NCI-H226 (cell line): ENCODE measurements at regions not wholly inside any gene's neighbourhood (a gene's known extent, or its start where the extent isn't known, plus 50 kb on each side); places are given as distances from the start of the nearest gene placed in this dataset.
A peak's percentile ranks its signal among the peaks of the same experiment; 100 is the strongest.
"Not testable (repeated sequence)": the region's sequence is repeated elsewhere in the genome, so short reads cannot be mapped to it uniquely, and the experiment has no call there.

Experiments used
- DNase-seq: peaks from one replicate; pipeline ENCODE4 v3.0.0-alpha.2; 2015

DNA sequence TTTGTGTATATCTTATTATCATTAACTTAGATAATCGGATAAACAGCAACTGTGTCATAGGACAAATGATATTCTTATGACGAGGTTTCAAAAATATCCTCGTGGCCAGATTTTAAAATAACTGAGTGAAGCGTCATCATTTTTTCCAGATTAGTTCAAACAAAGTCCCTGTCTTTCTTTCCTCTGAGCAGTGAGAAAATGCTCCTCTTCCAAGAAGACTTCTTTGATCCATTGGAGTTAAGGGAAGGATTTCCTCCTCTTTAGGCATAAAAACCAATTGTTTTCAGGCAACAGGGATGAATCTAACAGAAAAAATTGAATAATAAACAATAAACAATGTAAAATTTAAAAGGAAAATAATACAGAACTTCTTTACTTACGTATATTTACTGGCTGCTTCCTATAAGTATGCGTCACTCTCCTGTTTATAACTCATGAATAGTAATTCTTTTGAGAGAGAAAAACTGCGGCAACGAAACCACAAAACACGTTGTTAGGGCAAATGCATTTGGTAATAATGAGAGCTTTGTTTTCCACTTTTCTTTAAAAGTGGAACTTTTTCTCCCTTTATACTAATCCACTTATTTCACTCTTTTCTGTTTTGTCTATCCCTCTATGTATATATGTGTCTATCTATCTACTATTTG, 419.4 kb upstream of the ONECUT1 start:
- DNase-seq = no peak

DNA sequence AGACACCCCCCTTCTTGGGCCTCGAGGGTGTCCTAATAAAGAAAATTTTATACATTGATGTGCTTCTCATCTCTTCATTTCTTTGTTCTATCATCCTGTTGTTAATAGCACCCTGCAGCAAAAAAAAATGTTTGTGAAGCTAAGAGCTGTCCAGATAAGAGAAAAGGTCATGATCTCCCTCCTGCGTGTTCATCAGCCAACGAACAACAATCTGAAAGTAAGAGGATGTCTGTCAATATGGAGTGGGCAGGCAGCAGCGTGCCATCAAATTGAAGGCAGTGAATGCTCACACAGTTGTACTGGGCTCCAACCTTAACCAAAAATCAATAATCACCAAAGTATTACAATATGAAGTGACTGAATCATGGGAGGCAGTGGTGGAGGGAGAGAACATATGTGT, 418.6 kb upstream of the ONECUT1 start:
- no peak for DNase-seq

DNA sequence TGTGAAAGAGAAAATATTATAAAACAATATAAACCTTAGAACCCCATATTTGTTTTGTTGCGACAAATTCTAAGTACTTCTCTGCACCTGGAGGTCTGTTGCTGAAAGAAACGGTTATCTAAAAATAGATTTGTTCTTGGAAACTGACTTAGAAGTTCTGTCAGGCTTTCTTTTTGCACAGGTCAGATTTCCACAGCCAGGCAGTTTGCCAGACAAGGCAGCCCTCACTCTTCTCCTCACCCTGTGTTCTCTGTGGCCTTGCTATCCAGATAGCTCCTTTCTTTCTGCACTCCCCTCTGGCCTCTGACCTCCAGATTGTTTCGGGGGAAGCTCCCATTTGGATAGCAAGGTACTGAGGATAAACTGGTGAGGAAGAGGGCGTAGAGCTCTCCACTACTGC, 413.3 kb upstream of the ONECUT1 start:
- DNase-seq = no peak

- no peak for DNase-seq
Measured at GRCh38 chr15:53202876-53203275, 412.7 kb upstream of the ONECUT1 start.

- peak; percentile 47 for DNase-seq
Measured at GRCh38 chr15:53197426-53197839, 407.3 kb upstream of the ONECUT1 start.

DNA sequence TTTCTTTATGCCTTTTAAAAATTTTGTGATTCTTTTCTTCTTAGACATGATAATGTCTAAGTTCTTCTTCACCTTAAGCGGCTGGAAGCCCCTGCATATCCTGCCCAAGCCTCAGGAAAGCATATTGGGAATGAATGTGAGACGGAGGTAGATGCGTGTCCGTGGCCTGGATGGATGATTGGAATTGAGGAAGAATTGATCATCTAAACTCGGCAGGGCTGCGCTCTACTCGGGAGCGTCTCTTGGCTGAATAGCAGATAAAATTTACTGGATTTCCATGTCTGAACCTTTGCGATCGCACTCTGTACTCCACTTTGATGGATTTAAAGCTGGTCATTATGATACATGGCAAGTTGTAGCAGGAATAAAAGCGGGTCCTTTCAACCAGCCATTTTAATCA, 406.7 kb upstream of the ONECUT1 start:
- no peak for DNase-seq

DNA sequence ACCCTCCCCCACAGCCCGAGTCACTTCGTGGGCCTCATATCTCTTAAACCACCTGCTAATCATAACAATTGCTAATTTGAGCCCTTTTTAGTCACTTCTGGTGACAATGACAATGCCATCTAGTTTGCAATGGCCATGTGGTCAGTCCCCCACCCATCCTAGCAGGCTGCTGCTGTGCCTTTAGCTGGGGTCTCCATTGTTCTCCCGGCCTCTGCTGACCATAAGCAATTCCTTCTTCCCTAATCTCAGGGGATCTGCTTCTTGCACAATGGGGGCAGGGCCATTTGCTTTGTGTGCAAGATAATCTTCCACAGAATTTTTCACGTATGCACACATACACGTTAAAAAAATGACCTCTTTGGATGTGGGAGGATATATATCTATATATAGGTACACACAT, 406.1 kb upstream of the ONECUT1 start:
- DNase-seq = no peak

- DNase-seq = no peak
Measured at GRCh38 chr15:53193149-53193548, 403.0 kb upstream of the ONECUT1 start.

GRCh38 chr15:53189860-53190259, 399.7 kb upstream of the ONECUT1 start:
- no peak for DNase-seq

DNA sequence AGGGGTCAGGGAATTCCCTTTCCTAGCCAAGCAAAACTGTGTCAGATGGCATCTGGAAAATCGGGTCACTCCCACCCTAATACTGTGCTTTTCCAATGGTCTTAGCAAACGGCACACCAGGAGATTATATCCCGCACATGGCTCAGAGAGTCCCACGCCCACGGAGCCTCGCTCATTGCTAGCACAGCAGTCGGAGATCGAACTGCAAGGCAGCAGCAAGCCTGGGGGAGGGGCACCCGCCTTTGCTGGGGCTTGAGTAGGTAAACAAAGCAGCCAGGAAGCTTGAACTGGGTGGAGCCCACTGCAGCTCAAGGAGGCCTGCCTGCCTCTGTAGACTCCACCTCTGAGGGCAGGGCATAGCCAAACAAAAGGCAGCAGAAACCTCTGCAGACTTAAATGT, 393.3 kb upstream of the ONECUT1 start:
- not testable (repeated sequence) for DNase-seq

DNA sequence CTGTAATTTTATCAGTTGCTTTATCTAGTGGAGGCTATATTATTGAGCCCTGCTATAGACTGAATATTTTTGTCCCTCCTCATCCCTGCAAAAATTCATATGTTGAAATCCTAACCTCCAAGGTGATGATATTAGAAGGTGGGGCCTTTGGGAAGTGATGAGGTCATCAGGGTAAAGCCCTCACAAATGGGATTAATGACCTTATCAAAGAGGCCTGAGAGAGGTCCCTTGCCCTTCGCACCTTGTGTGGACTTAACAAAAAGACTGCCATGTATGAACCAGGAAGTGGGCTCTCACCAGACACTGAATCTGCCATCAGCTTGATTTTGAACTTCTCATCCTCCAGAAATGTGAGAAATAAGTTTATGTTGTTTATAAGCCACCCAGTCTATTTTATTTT, 381.4 kb upstream of the ONECUT1 start:
- no peak for DNase-seq

- DNase-seq = no peak
Measured at GRCh38 chr15:53166684-53167201, 376.6 kb upstream of the ONECUT1 start.

- no peak for DNase-seq
Measured at GRCh38 chr15:53165988-53166683, 376.0 kb upstream of the ONECUT1 start.

DNA sequence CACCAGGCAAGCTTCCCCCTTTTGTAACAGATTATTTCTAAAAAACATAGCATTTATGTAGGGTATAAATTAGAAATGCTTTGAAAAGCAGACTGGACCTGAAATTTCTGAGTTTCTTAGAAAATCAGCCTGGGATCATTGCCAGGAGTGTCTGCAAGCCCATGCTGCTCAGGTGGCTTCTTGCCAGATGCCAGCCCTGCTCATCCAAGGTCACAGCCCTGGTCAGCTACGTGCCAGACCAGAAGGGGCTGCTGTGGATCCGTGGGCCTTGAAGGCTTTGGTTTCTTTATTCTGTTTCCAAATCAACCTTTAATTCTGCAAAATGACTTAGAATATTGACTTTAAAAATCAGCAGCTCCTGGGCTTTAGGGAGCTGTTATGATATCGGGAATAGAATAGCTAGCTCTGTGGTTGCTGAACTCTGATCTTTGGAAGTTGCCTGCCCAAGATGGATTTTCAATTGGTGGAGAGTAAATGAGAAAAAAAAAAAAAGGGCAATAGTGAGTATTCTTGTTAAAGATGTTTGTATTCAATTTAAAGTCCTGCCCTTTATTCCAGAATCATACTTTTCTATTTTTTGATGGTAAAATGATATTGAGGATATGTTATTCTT, 370.1 kb upstream of the ONECUT1 start:
- DNase-seq = no peak

DNA sequence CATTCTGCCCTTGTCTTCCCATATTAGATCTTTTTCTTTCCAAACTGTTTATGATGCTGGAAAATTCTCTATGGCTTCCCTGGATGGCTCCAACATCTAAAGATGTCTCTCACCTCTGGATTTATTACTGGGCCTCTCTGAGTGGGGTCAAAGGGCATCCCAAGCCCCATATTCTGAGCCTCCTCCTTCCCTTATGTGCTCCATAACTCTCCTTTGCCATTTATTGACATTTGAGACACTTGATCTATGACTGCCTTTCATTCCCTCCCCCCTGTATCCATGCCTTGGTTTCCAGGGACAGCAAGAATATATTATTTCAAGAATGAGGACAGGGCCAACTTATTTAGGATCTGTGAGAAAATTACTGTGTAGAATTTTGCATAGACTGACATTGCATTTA, 369.3 kb upstream of the ONECUT1 start:
- DNase-seq = no peak

GRCh38 chr15:53158995-53159394, 368.9 kb upstream of the ONECUT1 start:
- no peak for DNase-seq

GRCh38 chr15:53133255-53133850, 343.2 kb upstream of the ONECUT1 start:
- DNase-seq = no peak

- no peak for DNase-seq
Measured at GRCh38 chr15:53130943-53131342, 340.8 kb upstream of the ONECUT1 start.

DNA sequence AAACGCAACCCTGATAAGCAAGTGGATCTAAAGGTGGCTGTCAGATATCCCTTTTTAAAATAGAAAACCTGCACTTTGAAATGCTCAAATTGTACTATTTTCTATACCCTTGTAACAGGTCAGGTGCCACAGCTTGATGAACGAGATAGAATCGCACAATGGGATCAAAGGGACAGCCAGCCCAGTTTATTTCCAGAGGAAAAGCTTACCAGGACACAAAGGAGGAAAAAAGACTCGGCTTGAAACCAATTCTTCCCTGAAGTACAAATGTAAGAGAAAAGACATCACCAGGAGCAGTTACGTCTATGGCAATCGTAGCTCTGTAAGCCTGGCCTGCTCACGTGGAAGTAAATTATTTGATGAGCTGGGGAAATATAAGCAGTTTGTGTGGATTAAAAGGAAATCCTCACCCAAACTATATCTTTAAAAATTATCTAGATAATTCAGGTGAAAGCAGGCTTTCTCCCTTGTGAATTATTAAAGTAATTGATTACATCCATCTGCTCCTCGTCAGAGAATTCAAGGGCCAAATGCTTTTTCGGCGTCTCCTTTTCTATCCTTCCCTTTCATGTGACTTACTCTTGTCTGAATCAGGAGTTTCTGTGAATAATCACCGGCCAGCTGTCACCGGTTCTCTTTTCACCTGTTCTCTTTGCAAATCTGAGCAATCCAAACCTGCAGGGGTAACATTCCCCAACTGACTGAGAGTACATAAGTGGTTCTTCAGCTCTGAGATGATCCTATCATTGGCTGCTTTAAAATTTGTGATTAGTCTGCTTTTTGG, 339.2 kb upstream of the ONECUT1 start:
- no peak for DNase-seq

GRCh38 chr15:53128652-53129051, 338.5 kb upstream of the ONECUT1 start:
- DNase-seq = no peak

- DNase-seq = no peak
Measured at GRCh38 chr15:53126144-53126543, 336.0 kb upstream of the ONECUT1 start.

- no peak for DNase-seq
Measured at GRCh38 chr15:53122818-53123217, 332.7 kb upstream of the ONECUT1 start.

- DNase-seq = not testable (repeated sequence)
Measured at GRCh38 chr15:53116915-53117314, 326.8 kb upstream of the ONECUT1 start.
